ENCODE measurements at regions not wholly inside any gene's neighbourhood (a gene's known extent, or its start where the extent isn't known, plus 50 kb on each side); places are given as distances from the start of the nearest gene placed in this dataset.

DNA sequence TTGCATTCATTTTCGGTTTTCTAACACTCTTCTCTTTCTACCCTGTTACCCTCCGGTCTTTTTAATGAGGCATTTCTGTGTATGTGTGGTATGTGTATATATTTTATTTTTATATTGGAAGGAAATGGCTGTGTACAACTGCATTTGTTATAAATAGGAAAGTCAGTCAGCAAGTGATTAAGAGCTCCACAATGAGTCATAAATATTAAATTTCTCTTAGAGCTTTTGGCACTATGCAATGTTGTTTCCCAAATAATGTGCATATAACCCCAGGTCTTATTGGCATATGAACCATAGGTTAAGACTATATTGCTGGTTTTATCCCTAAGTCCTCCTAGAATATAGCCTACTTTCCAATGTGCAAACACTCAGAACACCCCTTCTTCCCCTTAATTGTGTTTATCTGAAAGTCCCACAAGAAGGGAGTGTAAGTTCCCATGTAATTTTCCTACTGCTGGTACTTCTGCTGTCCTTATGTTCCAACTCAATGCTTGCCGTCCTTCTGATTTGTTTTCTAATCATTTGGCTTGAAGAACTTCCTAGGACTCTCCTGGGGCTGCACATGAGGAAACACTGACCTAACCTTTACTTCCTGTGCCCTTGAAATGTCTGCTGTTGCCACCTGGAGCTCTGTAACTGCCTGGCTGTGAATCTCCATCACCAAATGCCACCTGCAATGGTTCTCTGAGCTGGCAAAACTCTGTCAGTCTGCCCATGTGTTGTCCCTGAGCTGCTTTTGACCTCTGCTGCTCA is 65.5 kb upstream of the PCSK5 start:
- Histone ChIP-seq H3K27me3 (ENCODE audit: insufficient read depth, insufficient read length) (no peaks in the 10 kb centered on the region), H3K4me3 (ENCODE audit: insufficient read length, low read depth) (no peak overlapping the region), H3K36me3 (ENCODE audit: insufficient read depth, insufficient read length, low read length) (no peaks in the 10 kb centered on the region), H3K4me1 (ENCODE audit: insufficient read depth, insufficient read length) (no peaks in the 10 kb centered on the region), H3K9ac (ENCODE audit: insufficient read length, low read depth) (no peak overlapping the region), H3K9me3 (ENCODE audit: insufficient read depth, low read length) (peaks cover 5% of the 10 kb centered on the region; the same call in 1 of the 2 replicates)
- no peak for TF ChIP-seq SUZ12 (IDR thresholded peaks at IDR 0.05; ENCODE audit: extremely low read depth, insufficient read depth, insufficient read length)
- TF ChIP-seq YY1 (IDR thresholded peaks at IDR 0.05; ENCODE audit: insufficient read depth, insufficient read length): no peak
- TF ChIP-seq ZNF274 (IDR thresholded peaks at IDR 0.05; ENCODE audit: low read depth, low read length): no peak
- no peak for DNase-seq (ENCODE audit: low read depth, low spot score)

DNA sequence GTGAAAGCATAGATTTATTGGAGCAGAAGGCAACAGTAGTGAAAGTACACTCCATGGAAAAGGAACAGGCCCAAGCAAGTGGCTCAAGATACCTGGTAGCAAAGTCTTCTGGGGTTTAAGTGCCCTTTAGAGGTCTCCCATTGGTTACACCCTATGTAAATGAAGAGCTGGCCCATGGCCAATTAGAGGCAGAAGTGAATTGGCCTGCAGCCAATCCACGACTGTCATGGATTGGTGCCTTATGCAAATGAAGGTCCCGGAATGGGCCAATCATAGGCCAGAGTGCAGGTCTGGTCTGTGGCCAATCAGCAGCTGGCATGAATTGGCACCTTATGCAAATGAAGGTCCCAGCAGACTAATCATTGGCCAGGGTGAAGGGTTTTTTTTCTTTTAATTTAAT is 64.2 kb upstream of the PCSK5 start:
- H3K4me1 ChIP-seq (ENCODE audit: insufficient read depth, insufficient read length): no peaks in the 10 kb centered on the region
- TF ChIP-seq YY1 (IDR thresholded peaks at IDR 0.05; ENCODE audit: insufficient read depth, insufficient read length): no peak
- TF ChIP-seq SUZ12 (IDR thresholded peaks at IDR 0.05; ENCODE audit: extremely low read depth, insufficient read depth, insufficient read length): no peak
- no peak for TF ChIP-seq ZNF274 (IDR thresholded peaks at IDR 0.05; ENCODE audit: low read depth, low read length)
- no peak overlapping the region for H3K4me3 ChIP-seq (ENCODE audit: insufficient read length, low read depth)
- H3K9me3 ChIP-seq (ENCODE audit: insufficient read depth, low read length): peaks cover 5% of the 10 kb centered on the region; the same call in 1 of the 2 replicates
- H3K27me3 ChIP-seq (ENCODE audit: insufficient read depth, insufficient read length): no peaks in the 10 kb centered on the region
- H3K36me3 ChIP-seq (ENCODE audit: insufficient read depth, insufficient read length, low read length): no peaks in the 10 kb centered on the region
- H3K9ac ChIP-seq (ENCODE audit: insufficient read length, low read depth): no peak overlapping the region
- DNase-seq (ENCODE audit: low read depth, low spot score): no peak

DNA sequence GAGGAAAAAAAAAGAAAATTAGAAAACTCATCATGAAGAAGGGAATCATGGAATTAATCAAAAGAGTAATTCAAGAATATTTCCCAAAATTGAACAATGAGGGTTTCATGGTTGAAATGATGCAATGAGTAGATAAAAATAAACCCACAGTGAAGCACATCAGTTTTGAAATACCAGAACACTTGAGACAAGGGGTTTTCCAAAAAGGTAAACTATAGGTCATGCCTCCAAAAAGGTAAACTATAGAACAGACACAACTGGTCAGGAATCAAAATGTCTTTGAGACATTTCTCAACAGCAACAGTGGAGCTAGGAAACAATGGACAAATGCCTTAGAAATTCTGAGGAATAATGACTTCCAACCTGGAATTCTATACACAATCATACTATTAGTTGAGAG is 60.2 kb upstream of the PCSK5 start:
- H3K27me3 ChIP-seq (ENCODE audit: insufficient read depth, insufficient read length): no peaks in the 10 kb centered on the region
- H3K36me3 ChIP-seq (ENCODE audit: insufficient read depth, insufficient read length, low read length): no peaks in the 10 kb centered on the region
- TF ChIP-seq SUZ12 (IDR thresholded peaks at IDR 0.05; ENCODE audit: extremely low read depth, insufficient read depth, insufficient read length): no peak
- no peak for TF ChIP-seq ZNF274 (IDR thresholded peaks at IDR 0.05; ENCODE audit: low read depth, low read length)
- no peak for TF ChIP-seq YY1 (IDR thresholded peaks at IDR 0.05; ENCODE audit: insufficient read depth, insufficient read length)
- H3K9me3 ChIP-seq (ENCODE audit: insufficient read depth, low read length): peaks cover 5% of the 10 kb centered on the region; the same call in 1 of the 2 replicates
- no peak overlapping the region for H3K4me3 ChIP-seq (ENCODE audit: insufficient read length, low read depth)
- no peaks in the 10 kb centered on the region for H3K4me1 ChIP-seq (ENCODE audit: insufficient read depth, insufficient read length)
- H3K9ac ChIP-seq (ENCODE audit: insufficient read length, low read depth): no peak overlapping the region
- no peak for DNase-seq (ENCODE audit: low read depth, low spot score)

DNA sequence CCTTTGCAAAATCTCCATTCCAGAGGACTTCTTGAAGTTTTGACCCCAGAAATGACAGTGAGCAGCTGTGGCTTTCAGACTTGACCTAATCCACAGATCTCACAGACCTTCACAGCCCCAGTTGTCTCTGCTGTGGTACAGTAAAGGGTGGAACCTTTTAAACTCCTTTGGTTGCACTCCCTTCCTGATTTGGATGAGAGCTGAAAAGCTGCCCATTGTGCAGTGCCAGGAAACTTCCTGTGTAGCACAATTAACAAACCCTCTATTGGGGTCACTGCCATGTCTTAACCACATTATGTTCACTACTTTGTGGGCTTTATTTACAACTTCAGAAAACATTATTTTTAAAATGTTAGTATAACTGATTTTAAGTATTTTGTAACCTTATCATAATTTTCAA is 56.7 kb upstream of the PCSK5 start:
- Histone ChIP-seq H3K36me3 (ENCODE audit: insufficient read depth, insufficient read length, low read length) (no peaks in the 10 kb centered on the region), H3K4me3 (ENCODE audit: insufficient read length, low read depth) (no peak overlapping the region), H3K4me1 (ENCODE audit: insufficient read depth, insufficient read length) (no peaks in the 10 kb centered on the region), H3K9me3 (ENCODE audit: insufficient read depth, low read length) (no peaks in the 10 kb centered on the region), H3K27me3 (ENCODE audit: insufficient read depth, insufficient read length) (no peaks in the 10 kb centered on the region), H3K9ac (ENCODE audit: insufficient read length, low read depth) (no peak overlapping the region)
- TF ChIP-seq YY1 (IDR thresholded peaks at IDR 0.05; ENCODE audit: insufficient read depth, insufficient read length) (no peak), ZNF274 (IDR thresholded peaks at IDR 0.05; ENCODE audit: low read depth, low read length) (no peak), SUZ12 (IDR thresholded peaks at IDR 0.05; ENCODE audit: extremely low read depth, insufficient read depth, insufficient read length) (no peak)
- DNase-seq (ENCODE audit: low read depth, low spot score): no peak

DNA sequence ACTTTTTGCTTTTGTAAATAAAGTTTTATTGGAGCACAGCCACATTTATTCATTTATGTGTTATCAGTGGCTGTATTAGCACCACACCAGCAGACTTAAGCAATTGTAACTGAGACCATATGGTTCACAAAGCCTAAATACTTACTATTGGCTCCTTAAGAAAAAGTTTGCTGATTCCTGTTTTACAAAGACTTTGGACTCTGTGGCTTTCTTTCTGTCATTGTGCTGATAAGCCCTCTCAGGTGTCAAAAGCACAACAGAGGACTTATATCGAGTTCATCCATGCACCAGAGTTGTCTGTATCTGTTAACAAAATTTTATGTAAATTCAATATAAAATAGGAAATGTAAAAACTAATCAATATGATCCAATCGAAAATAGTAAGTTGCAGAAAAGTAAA is 55.6 kb upstream of the PCSK5 start:
- Histone ChIP-seq H3K9ac (ENCODE audit: insufficient read length, low read depth) (no peak overlapping the region), H3K9me3 (ENCODE audit: insufficient read depth, low read length) (no peaks in the 10 kb centered on the region), H3K4me3 (ENCODE audit: insufficient read length, low read depth) (no peak overlapping the region), H3K36me3 (ENCODE audit: insufficient read depth, insufficient read length, low read length) (no peaks in the 10 kb centered on the region), H3K4me1 (ENCODE audit: insufficient read depth, insufficient read length) (no peaks in the 10 kb centered on the region), H3K27me3 (ENCODE audit: insufficient read depth, insufficient read length) (no peaks in the 10 kb centered on the region)
- no peak for TF ChIP-seq YY1 (IDR thresholded peaks at IDR 0.05; ENCODE audit: insufficient read depth, insufficient read length)
- TF ChIP-seq SUZ12 (IDR thresholded peaks at IDR 0.05; ENCODE audit: extremely low read depth, insufficient read depth, insufficient read length): no peak
- no peak for TF ChIP-seq ZNF274 (IDR thresholded peaks at IDR 0.05; ENCODE audit: low read depth, low read length)
- DNase-seq (ENCODE audit: low read depth, low spot score): no peak

Measured in NT2/D1 (cell line).